ENCODE measurements at regions not wholly inside any gene's neighbourhood (a gene's known extent, or its start where the extent isn't known, plus 50 kb on each side); places are given as distances from the start of the nearest gene placed in this dataset.

- Histone ChIP-seq H3K9me3 (ENCODE audit: control insufficient read depth in 2 of 2, insufficient read depth in 1 of 2, low read depth in 1 of 2, low read length in 1 of 2) (no peaks in the 10 kb centered on the region), H3K4me3 (ENCODE audit: low read depth in 1 of 3, low read length in 3 of 3) (no peak overlapping the region), H3K36me3 (ENCODE audit: control insufficient read depth in 3 of 3, insufficient read depth in 2 of 3, low read depth in 1 of 3, low read length in 3 of 3) (no peaks in the 10 kb centered on the region), H3K27ac (ENCODE audit: low read depth in 1 of 3, low read length in 2 of 3) (peak overlapping the region in 1 of 3 donors; percentile 24), H3K27me3 (ENCODE audit: control insufficient read depth in 3 of 3, insufficient read depth in 3 of 3, low read length in 3 of 3) (no peaks in the 10 kb centered on the region), H3K4me1 (ENCODE audit: control insufficient read depth in 3 of 3, insufficient read depth in 2 of 3, low read depth in 1 of 3, low read length in 2 of 3) (peaks cover 0 to 24% (median 0%) of the 10 kb centered on the region in 3 donors)
- peak in 1 of 2 donors; percentile 17 for DNase-seq
- WGBS, 3 donors, result 76 to 86% (median 82%) methylated on average over 4 of the region's 4 CpGs
- no peak for FAIRE-seq
Measured at GRCh38 chr4:22875587-22876257, 183.0 kb downstream of the GBA3 start.

GRCh38 chr4:22874334-22874912 is 181.7 kb downstream of the GBA3 start:
- H3K9me3 ChIP-seq (ENCODE audit: control insufficient read depth in 2 of 2, insufficient read depth in 1 of 2, low read depth in 1 of 2, low read length in 1 of 2), result no peaks in the 10 kb centered on the region
- WGBS, 3 donors, result 49 to 74% (median 57%) methylated on average over 4 of the region's 4 CpGs
- H3K27me3 ChIP-seq (ENCODE audit: control insufficient read depth in 3 of 3, insufficient read depth in 3 of 3, low read length in 3 of 3), result no peaks in the 10 kb centered on the region
- H3K4me1 ChIP-seq (ENCODE audit: control insufficient read depth in 3 of 3, insufficient read depth in 2 of 3, low read depth in 1 of 3, low read length in 2 of 3), result peaks cover 0 to 24% (median 0%) of the 10 kb centered on the region in 3 donors
- no peak overlapping the region for H3K4me3 ChIP-seq (ENCODE audit: low read depth in 1 of 3, low read length in 3 of 3)
- no peak for DNase-seq
- no peaks in the 10 kb centered on the region for H3K36me3 ChIP-seq (ENCODE audit: control insufficient read depth in 3 of 3, insufficient read depth in 2 of 3, low read depth in 1 of 3, low read length in 3 of 3)
- H3K27ac ChIP-seq (ENCODE audit: low read depth in 1 of 3, low read length in 2 of 3), result no peak overlapping the region
- FAIRE-seq, result no peak

- WGBS, 3 donors, result 23 to 71% (median 37%) methylated on average over 3 of the region's 3 CpGs
- Histone ChIP-seq H3K4me3 (ENCODE audit: low read depth in 1 of 3, low read length in 3 of 3) (no peak overlapping the region), H3K36me3 (ENCODE audit: control insufficient read depth in 3 of 3, insufficient read depth in 2 of 3, low read depth in 1 of 3, low read length in 3 of 3) (no peaks in the 10 kb centered on the region), H3K27me3 (ENCODE audit: control insufficient read depth in 3 of 3, insufficient read depth in 3 of 3, low read length in 3 of 3) (no peaks in the 10 kb centered on the region), H3K9me3 (ENCODE audit: control insufficient read depth in 2 of 2, insufficient read depth in 1 of 2, low read depth in 1 of 2, low read length in 1 of 2) (no peaks in the 10 kb centered on the region), H3K27ac (ENCODE audit: low read depth in 1 of 3, low read length in 2 of 3) (peak overlapping the region in 1 of 3 donors; percentile 40), H3K4me1 (ENCODE audit: control insufficient read depth in 3 of 3, insufficient read depth in 2 of 3, low read depth in 1 of 3, low read length in 2 of 3) (peaks cover 0 to 24% (median 0%) of the 10 kb centered on the region in 3 donors)
- FAIRE-seq (no peak), DNase-seq (peak; percentile 45 to 67)
Measured at GRCh38 chr4:22873899-22874298, 181.2 kb downstream of the GBA3 start.

GRCh38 chr4:22870847-22871449 is 178.2 kb downstream of the GBA3 start:
- DNase-seq, result no peak
- Histone ChIP-seq H3K4me1 (ENCODE audit: control insufficient read depth in 3 of 3, insufficient read depth in 2 of 3, low read depth in 1 of 3, low read length in 2 of 3) (peaks cover 0 to 18% (median 0%) of the 10 kb centered on the region in 3 donors), H3K27ac (ENCODE audit: low read depth in 1 of 3, low read length in 2 of 3) (no peak overlapping the region), H3K4me3 (ENCODE audit: low read depth in 1 of 3, low read length in 3 of 3) (no peak overlapping the region), H3K9me3 (ENCODE audit: control insufficient read depth in 2 of 2, insufficient read depth in 1 of 2, low read depth in 1 of 2, low read length in 1 of 2) (no peaks in the 10 kb centered on the region), H3K36me3 (ENCODE audit: control insufficient read depth in 3 of 3, insufficient read depth in 2 of 3, low read depth in 1 of 3, low read length in 3 of 3) (no peaks in the 10 kb centered on the region), H3K27me3 (ENCODE audit: control insufficient read depth in 3 of 3, insufficient read depth in 3 of 3, low read length in 3 of 3) (no peaks in the 10 kb centered on the region)
- WGBS, 3 donors, result 78 to 80% (median 80%) methylated on average over 7 of the region's 7 CpGs
- no peak for FAIRE-seq

GRCh38 chr4:22869235-22869634 is 176.5 kb downstream of the GBA3 start:
- H3K9me3 ChIP-seq (ENCODE audit: control insufficient read depth in 2 of 2, insufficient read depth in 1 of 2, low read depth in 1 of 2, low read length in 1 of 2), result no peaks in the 10 kb centered on the region
- H3K36me3 ChIP-seq (ENCODE audit: control insufficient read depth in 3 of 3, insufficient read depth in 2 of 3, low read depth in 1 of 3, low read length in 3 of 3), result no peaks in the 10 kb centered on the region
- 10 to 29% (median 19%) methylated on average over 3 of the region's 3 CpGs for WGBS, 3 donors
- DNase-seq (peak in 1 of 2 donors; percentile 40), FAIRE-seq (no peak)
- H3K4me3 ChIP-seq (ENCODE audit: low read depth in 1 of 3, low read length in 3 of 3), result no peak overlapping the region
- H3K4me1 ChIP-seq (ENCODE audit: control insufficient read depth in 3 of 3, insufficient read depth in 2 of 3, low read depth in 1 of 3, low read length in 2 of 3), result peaks cover 0 to 12% (median 0%) of the 10 kb centered on the region in 3 donors
- no peaks in the 10 kb centered on the region for H3K27me3 ChIP-seq (ENCODE audit: control insufficient read depth in 3 of 3, insufficient read depth in 3 of 3, low read length in 3 of 3)
- H3K27ac ChIP-seq (ENCODE audit: low read depth in 1 of 3, low read length in 2 of 3), result no peak overlapping the region

Measured in small intestine (tissue), 7 donors.